Adrenal gland (tissue), 5 donors: ENCODE measurements at regions not wholly inside any gene's neighbourhood (a gene's known extent, or its start where the extent isn't known, plus 50 kb on each side); places are given as distances from the start of the nearest gene placed in this dataset.

ENCODE experiments used
- CTCF ChIP-seq, 6 experiments: fragments of 450-650 bp in 4 of 6; fragments of 200-600 bp in 2 of 6; sonication (generic) in 1 of 6; IDR thresholded peaks; 1 replicate in 5 of 6; 2 replicates in 1 of 6; pipeline versions ENCODE4 v1.5.1 to v1.8.0; 2016 to 2021; ENCODE audit warnings: antibody characterized with exemption in 6 of 6, mild to moderate bottlenecking in 2 of 6, moderate library complexity in 1 of 6
- POLR2A ChIP-seq, 2 donors: fragments of 450-650 bp; IDR thresholded peaks; one replicate each; pipeline ENCODE4 v1.6.1; 2017; ENCODE audit warnings: antibody characterized with exemption in 2 of 2, mild to moderate bottlenecking in 2 of 2, moderate library complexity in 1 of 2
- donor health status: DM: no; HTN: no; CAD: no.

GRCh38 chr5:154577416-154577815, 99.4 kb upstream of the HAND1 start:
- TF ChIP-seq CTCF (IDR thresholded peaks at IDR 0.05) (no peak), POLR2A (IDR thresholded peaks at IDR 0.05) (no peak)
